Renal pelvis (tissue), 1 donor: ENCODE measurements at regions not wholly inside any gene's neighbourhood (a gene's known extent, or its start where the extent isn't known, plus 50 kb on each side); places are given as distances from the start of the nearest gene placed in this dataset.

Source experiments
- DNase-seq: peaks from one replicate; pipeline ENCODE4 v3.0.0-alpha.2; 2013

DNA sequence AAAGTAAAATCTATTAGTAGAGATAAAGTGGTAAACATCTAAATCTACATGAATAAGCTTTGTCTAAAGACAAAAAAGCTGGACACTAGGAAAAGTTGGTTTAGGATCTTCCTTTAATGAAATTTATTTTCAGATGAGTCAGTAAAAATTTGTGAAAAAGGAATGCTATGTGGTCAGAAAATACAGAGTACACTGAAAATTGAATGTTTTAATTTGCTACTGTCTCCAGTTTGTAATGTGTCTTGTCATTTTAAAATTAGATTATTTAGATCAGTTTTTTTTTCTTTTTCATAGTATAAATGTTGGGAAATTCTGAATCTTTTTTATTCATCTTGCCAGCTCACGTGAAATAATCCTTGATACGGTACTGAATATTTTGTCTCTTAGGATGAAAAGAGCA lies 56.9 kb downstream of the SLITRK6 start:
- DNase-seq, result no peak

DNA sequence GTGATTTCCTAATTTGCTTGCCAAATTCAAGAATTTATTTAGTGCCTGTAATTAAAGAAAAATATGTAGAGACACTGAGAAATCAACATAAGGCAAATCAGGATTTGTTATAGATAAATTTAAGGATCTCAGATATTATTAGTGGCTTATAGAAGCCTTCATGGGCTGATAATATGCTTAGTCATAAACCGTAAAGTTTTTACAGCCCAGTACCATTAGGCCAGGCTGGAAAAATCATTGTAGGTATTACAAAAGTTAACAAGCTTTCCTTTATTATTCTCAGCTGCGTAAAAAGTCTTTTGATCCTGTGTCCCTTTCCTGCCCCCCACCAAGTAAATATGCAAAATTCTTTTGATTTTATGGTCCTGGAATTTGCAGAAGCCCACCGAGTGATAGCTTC lies 58.2 kb downstream of the SLITRK6 start:
- no peak for DNase-seq

DNA sequence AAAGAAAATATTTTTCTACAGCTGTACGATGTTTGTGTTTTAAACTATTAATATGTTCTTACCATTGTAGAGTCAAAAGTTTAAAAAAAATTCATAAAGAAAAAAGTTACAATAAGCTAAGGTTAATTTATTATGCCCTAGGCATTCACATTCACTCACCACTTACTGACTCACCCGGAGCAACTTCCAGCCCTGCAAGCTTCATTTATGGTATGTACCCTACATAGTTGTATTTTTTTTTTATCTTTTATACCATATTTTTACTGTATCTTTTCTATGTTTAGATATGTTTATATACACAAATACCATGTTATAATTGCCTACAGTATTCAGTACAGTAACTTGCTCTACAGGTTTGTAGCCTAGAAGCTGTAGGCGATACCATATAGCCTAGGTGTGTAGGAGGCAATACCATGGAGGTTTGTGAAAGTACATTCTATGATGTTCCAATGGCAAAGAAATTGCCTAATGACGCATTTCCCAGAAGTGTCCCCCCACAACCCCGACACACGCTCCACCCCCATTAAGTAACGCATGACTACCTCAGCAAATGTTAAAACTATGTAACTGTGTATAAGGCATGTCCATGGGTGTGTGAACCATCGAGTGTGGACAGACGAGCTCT lies 60.4 kb downstream of the SLITRK6 start:
- DNase-seq, result no peak

DNA sequence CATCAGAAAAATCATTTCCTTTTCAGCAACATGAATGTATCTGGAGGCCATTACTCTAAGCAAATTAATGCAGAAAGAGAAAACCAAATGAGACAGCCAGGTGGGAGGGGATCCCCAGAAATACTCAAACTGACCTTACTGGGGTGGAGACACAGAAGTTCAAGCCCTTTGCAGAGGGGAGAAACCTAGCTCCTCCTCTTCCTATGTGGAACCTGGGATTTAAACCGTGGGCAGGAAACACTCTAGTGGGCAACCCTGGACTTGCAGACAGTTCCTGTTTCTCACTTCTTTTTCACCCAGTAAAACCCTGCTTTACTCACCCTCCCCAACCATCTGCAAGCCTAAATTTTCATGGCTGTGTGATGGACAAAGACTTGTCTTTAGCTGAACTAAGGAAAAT lies 61.3 kb downstream of the SLITRK6 start:
- DNase-seq, result no peak

DNA sequence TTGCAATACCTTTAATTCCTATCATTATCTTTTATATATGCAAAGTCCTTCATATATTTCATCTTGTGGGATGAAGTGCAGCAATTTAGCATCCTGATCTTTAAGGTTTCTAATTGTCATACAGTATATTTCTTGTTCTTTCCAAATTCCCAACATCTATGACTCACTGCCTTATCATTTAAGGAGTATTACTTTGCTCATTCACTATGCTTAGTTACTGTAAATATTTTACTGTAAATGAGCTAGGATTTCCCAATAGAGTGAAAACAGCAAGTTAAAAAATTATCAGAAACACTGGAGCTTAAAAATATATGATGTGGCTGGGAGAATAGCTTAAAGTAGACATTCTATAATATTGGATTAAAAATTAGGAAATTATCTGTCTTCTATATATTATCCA lies 69.9 kb downstream of the SLITRK6 start:
- DNase-seq, result no peak

DNA sequence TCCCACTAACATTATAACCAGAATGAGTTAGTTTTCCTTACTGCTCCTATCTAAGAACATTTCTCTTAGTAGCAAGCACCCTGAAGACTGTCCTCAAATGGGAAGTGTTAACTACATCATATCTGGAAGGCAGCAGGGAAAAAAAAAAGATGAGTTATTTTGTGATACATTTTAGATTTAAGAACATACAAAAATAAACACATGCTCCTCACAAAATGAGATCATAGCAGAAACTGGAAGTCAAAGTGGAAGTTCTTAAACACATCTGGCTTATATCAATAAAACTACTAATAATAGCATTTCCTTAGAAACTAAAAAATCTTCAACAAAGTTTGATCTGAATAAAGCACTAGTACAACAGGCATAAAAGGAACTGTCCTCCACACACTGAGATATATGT lies 70.4 kb downstream of the SLITRK6 start:
- DNase-seq, result no peak

DNA sequence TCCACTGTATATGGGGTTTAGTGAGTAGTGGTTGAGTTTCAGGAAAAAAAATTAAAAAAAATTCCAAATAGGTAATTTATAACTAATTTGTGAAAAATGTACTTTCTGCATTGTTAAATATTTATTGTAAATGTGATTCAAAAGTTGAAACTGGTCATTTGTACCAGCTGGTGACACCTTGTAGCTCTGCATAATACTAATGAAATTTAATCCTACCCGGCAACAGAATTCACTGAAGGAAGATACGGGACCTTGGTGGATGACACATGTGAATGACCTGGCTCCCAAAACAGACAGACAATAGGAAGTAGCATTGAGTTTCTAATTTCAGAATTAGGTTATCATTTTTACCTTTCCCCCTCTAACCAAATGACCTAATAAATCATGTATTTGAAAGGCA lies 73.8 kb downstream of the SLITRK6 start:
- DNase-seq, result no peak

DNA sequence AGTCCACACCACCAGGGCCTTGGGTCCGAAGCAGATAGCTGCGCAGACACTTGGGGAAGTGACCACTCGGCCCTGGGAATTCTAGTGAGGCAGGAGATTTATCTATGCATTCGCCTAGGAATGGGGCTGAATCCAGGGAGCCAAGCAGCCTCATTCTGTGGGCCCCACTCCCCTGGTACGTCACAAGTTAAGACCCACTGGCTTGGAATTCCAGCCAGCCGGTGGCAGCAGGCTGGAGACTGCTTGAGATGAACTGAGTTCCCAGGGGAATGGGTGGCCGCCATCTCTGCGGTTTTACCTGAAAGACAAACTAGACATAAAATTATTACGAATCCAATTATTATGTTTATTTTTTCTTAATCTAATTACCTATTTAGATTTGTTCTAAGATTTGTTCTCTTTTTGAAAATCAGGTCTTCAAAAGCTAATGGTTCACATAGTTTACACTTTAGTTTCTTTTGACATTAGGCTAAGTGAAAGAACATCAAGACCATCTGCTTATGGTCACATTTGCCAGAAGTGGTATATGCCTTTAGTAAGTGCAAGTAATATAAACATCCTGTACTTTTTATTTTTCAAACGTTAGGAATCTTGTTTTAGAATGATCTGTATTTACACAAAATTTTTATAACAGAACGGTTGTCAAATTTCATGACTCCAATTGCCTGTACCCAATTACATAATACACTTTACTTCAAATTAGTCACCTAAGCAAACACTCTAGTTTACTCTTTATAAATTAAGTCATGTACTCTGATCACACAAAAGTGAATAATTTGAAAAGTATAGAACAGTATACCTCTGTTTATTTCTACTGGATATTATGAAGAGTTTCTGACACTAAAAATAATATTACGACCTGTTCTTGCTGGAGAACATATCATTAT lies 74.4 kb downstream of the SLITRK6 start:
- no peak for DNase-seq

DNA sequence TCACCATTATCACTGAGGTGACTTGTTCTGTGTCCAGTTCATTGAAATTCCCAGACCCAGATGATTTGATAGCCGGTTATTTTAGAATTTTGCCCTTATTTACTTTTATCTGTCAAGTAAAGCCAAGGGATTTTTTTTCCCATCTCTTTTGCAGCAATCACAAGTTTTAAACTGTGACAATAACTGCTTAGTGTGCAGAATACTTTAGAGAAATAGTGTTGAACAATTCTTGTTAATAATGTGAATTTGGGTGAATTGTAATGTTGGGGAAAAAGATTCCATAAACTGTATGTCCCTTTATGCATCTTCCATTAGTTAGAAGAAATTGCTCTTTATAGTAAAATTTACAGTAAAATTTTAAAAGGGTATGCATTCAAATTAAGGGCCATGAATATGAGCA lies 79.5 kb downstream of the SLITRK6 start:
- DNase-seq, result no peak

DNA sequence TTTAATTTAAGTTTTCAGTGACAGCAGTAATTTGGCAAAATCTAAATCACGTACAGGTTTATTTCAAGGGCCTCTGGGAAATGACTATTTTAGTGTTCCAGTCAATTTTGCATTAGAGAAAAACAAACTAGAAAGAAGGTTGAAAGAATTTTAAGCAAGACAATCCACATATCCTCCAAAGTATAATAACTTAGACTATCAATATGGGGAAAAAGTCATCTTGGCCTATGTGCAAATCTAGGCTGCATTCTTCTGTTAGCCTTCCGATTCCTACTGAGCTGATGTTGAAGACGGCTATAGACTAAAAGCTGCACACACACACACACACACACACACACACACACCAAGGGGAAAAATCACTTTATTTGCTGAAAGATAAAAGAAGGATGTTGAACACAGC lies 81.3 kb downstream of the SLITRK6 start:
- no peak for DNase-seq

DNA sequence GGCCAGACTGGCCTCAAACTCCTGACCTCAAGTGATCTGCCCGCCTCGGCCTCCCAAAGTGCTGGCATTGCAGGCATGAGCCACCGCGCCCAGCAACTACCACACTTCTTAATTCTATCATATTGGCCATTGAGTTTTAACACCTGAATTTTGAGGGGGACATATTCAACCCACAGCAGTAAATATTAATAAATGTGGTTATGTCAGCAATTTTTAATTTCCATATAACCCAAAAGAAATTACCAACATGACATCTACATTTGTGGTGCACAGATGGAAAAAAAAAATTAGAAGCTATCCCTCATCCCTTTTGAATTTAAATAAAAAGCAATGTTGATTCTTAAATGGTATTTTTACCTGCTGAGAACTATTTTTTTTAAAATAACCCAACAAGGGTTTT lies 88.7 kb downstream of the SLITRK6 start:
- DNase-seq, result no peak

DNA sequence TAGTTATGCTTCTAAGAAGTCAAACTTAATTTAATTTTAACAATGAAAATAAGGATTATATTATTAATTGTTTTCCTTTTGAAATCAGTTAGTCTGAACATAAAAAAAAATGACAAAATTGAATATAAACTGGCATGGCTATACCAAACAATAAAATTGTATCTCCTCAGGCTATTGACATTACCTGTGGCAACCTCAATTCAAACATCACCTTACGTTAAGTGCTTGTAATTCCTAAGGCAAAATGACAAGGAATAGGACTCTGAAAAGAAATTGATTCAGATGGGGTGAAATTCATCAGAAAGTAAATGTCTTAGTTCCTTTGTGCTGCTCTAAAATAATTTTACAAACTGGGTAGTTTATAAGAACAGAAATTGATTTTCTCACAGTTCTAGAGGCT lies 89.5 kb downstream of the SLITRK6 start:
- no peak for DNase-seq

DNA sequence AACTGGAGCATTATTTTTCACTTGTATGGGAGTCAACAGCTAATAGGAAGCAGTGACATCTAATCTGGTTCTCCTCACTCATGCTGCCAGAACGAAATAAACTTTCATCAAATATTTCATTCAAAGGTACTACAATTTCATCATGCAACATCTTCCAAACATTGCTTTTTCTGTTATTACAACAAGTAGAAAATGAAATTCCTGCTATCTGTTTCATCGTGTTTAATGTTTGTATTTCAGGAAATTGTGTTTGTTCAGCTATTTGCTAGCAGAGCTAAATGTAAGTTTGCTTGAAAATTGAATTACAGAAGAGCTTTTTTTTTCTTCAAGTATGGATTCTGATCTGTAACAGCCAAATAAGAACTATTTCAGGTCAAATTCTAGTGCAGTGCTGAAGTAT lies 90.1 kb downstream of the SLITRK6 start:
- DNase-seq, result no peak

DNA sequence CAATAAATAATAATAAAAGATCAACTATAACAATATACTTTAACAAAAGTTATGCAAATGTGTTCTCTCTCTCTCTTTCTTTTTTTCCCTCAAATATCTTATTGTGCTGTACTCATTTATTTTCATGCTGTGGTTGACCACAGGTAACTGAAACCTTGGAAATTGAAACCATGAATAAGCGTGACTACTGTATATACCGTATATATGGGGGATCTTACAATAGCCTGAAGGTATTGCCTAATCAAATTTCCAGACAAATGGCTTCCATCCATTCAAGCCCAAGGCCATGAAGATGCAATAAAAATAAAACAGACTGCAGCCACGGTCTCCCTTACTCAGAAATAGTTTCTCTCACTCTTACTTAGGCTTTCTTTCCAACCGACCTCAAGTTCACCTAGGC lies 98.3 kb downstream of the SLITRK6 start:
- DNase-seq, result no peak

DNA sequence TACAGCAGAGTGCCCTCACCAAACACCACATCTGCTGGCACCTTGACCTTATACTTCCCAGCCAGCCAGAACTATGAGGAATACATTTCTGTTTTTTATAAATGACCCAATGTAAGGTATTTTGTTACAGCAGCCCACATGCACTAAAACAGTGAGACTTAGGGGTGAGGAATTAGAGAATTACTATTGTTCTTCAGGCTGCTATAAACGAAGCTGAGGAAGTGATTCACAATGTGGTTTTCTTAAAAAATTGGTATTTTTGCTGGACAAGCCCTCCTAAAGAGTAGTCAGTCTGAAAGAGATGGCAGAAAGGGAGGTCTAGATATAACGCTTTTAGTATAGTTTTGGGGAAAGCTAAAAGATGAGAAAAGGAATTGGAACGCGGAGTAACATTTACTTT lies 101.0 kb downstream of the SLITRK6 start:
- DNase-seq, result no peak

DNA sequence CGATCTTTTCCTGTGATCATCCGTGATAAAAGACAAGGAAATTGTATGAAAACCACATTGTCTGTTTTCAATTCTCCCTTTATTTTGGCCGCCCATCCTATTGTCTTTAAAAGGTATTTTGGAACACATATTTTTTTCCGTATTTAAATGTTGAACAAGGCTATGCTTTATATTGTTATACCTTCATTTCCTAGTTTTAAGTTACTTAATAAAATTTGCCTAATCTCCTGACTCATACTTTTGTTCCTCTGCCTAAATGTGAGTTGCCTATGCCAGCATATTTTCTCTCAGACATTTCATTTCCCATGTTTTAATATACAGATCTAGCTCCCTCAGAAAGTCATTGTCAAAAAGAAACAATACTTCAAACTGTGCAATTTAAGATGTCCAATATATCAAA lies 104.2 kb downstream of the SLITRK6 start:
- DNase-seq, result no peak

DNA sequence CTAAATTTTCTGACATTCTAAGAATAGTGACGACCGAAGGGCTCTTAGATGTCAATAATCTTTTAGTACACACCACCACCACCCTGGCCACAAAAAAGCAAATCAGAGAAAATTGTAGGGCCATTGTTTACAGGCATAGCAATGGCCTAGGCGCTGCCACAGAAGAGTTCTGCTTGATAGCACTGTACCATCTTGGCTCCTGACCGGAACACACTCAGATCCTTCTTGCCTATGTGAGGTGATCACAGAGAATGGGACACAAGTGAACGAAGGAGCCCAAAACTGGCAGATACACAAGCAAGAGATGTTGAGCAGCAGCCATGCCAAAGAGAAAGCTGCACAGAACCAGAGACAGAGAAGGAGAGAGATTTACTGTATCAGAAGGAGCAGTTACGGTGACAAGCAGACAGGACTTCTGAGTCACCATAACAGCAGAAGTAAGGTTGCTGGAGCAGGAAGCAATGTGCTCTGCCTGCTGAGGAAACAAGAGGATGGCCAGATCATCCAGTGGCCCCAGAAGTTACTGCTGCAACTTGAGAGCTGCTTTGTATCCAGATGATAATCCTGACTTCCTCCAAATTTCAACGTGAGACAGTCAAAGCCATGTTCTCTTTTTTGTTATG lies 105.2 kb downstream of the SLITRK6 start:
- no peak for DNase-seq

DNA sequence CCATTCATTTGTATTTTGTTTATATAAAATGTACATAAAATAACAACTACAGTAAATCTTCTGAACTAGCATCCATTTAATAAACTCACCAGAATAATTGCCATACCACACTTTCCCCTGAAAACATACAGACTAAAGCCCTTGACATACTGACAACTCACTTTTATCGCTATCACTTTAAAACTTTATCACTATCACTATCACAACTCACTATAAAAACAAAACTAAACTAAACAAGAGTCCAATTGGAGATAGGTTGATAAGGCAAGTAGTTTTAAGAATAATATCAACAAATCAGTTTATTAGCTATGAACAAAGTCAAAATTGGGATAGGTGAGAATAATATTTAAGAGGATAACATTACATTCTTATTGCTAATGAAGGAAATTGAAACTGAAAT lies 108.9 kb downstream of the SLITRK6 start:
- no peak for DNase-seq

DNA sequence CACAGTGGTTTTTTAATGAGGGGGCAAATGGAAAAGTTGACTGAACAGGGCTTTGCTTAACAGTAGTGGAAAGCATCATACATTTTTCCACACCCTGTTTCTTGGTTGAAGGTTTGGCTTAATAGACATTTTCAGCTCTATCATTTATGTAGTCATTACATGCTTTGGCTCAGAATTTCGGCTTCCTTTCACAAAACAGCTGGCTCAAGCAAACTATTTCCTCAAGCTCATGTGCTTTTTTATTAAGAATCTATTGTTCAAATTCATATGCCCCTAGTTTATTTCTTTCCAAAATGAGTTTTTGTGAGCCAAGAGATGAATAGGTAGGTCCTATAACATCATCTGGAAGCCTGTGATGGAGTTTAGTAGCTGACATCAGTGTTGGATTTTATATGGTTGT lies 113.8 kb downstream of the SLITRK6 start:
- no peak for DNase-seq

DNA sequence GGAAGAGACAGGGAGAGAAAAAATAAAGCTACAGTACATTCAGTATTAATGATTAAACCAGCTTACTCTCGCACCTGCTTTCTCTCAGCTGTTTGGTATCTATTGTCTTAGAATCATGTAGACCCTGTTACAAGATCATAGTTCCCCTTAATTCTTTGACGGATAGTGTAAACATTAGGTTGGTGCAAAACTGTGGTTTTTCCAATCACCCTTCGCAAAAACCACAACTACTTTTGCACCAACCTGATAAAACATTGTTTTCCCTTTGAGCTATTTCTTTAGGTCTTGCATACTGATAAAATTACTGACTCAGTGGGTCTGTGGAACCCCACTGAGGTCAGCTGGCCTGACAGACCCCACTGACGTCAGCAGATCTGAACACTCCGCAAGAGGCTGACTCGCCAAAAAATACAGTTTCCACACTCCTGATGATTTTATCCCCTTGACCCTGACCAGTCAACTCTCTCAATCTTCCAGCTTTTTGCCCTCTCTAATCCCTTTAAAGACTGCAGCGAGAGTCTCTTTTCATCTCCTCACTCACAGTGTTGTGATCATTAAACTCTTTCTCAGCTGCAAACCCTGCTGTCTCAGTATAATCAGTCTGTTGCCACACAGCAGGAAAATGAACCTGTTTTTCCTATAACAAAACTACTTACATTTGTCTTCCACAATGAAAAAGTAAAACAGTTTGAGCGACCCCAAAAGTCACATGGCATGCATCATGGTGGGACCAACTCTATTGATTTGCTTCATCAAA lies 123.9 kb downstream of the SLITRK6 start:
- no peak for DNase-seq

DNA sequence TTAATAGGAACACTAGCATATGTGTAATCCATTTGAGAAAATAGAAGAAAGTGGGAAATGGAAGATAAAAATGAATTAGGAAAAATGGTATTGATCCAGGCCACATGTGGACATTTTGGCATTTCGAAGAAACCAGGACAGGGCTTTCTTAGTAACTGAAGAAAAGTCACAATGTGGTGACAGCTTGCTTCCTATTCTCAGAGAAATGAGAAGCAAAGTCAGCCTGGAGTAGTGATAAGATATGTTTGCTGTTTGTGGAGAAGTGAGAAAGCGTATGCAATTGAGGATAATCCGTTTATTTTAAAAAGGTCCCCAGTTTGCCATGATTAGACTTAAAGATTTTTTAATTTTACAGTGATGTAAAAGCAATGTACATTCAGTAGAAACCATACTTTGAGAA lies 127.9 kb downstream of the SLITRK6 start:
- no peak for DNase-seq

DNA sequence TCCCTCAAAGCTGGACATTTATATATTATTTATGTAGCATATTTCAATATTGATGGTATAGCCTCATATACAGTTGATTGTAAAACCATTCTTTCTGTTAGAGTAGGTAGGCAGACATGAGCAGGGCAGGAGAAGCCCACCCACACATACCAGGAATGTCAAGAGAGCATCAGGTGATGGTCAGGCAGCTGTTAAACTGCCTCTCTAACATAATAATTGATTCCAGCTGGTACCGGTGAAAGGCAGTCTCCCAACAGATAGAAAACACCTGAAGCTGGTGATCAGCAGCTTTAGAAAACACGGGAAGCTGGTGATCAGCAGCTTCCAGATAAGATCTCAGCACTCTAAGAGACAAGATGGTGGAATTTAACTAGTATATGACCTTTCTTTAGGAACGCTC lies 132.9 kb downstream of the SLITRK6 start:
- no peak for DNase-seq

DNA sequence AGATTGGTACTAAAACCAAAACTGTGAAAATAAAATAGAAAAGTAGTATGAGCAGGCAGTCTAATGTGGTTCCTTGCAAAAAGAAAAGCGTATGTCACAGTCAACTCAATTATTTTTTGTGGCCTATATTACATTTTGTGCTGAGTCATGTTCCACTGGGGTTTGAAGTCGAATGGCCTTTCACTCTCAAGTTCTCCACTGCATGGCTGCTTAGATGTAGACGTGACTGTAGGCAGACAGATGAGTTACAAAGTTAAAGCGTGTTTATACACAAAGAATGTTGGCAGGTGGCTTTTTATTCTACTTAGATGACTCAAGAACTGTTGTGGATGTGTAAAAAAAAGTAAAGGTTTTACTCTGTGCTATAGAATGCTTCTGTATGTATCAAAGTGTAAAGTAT lies 133.9 kb downstream of the SLITRK6 start:
- DNase-seq, result no peak
